Duodenal mucosa (tissue), 2 donors: ENCODE measurements at regions not wholly inside any gene's neighbourhood (a gene's known extent, or its start where the extent isn't known, plus 50 kb on each side); places are given as distances from the start of the nearest gene placed in this dataset.

Experiments used
- H3K27ac ChIP-seq: one replicate; pipeline ENCODE4 v1.7.0; 2013; ENCODE audit warnings: low read depth, low read length
- H3K27me3 ChIP-seq, 2 donors: one replicate each; pipeline ENCODE4 v1.7.0; 2013; ENCODE audit warnings: low read length in 2 of 2, control low read depth in 1 of 2; ENCODE audit not compliant: insufficient read depth in 2 of 2, control insufficient read depth in 1 of 2
- H3K36me3 ChIP-seq, 2 donors: one replicate each; pipeline ENCODE4 v1.7.0; 2013; ENCODE audit warnings: low read length in 2 of 2, control low read depth in 1 of 2; ENCODE audit not compliant: insufficient read depth in 2 of 2, control insufficient read depth in 1 of 2
- H3K4me1 ChIP-seq, 2 donors: one replicate each; pipeline ENCODE4 v1.7.0; 2013; ENCODE audit warnings: low read length in 2 of 2, control low read depth in 1 of 2; ENCODE audit not compliant: insufficient read depth in 2 of 2, control insufficient read depth in 1 of 2
- H3K4me3 ChIP-seq, 2 donors: one replicate each; pipeline ENCODE4 v1.7.0; 2013; ENCODE audit warnings: low read length in 2 of 2, low read depth in 1 of 2
- H3K9ac ChIP-seq, 2 donors: one replicate each; pipeline ENCODE4 v1.7.0; 2013; ENCODE audit warnings: low read length in 2 of 2, low read depth in 1 of 2
- H3K9me3 ChIP-seq, 2 donors: one replicate each; pipeline ENCODE4 v1.7.0; 2013; ENCODE audit warnings: low read length in 2 of 2, control low read depth in 1 of 2; ENCODE audit not compliant: control insufficient read depth in 1 of 2

DNA sequence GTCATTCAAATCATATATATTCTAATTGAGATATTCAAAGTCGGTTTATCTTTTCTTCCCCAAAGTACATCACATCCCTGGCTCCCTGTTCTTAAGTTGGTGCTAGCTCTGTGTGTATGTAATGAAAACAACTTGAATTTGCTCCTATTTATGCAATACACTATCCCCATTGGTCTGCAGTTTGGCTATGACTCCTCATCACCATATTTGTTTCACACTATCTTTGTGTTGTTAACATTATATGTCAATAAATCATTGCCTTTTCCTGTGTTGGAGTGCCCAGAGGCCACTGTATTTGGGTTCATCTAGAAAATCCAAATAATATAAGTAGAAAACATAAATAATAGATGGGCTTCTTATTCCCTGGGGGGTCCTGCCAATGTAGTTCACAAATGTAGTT is 306.6 kb upstream of the TENM4 start:
- Histone ChIP-seq H3K9ac (no peak overlapping the region), H3K4me1 (no peaks in the 10 kb centered on the region), H3K27me3 (no peaks in the 10 kb centered on the region), H3K27ac (no peak overlapping the region), H3K9me3 (no peaks in the 10 kb centered on the region), H3K36me3 (no peaks in the 10 kb centered on the region), H3K4me3 (no peak overlapping the region)

GRCh38 chr11:79744941-79745340 is 304.1 kb upstream of the TENM4 start:
- Histone ChIP-seq H3K27me3 (no peaks in the 10 kb centered on the region), H3K36me3 (no peaks in the 10 kb centered on the region), H3K4me3 (no peak overlapping the region), H3K9me3 (no peaks in the 10 kb centered on the region), H3K4me1 (no peaks in the 10 kb centered on the region), H3K9ac (no peak overlapping the region), H3K27ac (no peak overlapping the region)

DNA sequence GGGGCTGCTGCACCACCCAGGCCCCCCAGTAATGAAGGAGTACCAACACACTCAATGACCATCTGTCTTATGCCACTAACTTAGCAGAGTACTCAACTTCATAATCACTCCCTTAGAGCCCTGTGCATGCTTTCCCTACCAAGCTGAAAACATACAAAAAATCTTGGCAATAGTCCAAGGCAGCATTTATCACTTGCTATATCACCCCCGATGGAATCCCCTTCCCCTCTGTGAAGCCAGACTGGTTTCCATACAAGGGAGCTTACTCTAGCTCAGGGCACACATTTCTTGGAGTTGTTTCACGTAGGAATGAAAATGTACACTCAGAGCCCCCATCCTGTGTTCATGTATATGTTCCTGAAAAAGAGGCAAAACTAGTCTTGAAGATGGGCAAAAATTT is 301.3 kb upstream of the TENM4 start:
- no peaks in the 10 kb centered on the region for H3K36me3 ChIP-seq
- no peak overlapping the region for H3K27ac ChIP-seq

DNA sequence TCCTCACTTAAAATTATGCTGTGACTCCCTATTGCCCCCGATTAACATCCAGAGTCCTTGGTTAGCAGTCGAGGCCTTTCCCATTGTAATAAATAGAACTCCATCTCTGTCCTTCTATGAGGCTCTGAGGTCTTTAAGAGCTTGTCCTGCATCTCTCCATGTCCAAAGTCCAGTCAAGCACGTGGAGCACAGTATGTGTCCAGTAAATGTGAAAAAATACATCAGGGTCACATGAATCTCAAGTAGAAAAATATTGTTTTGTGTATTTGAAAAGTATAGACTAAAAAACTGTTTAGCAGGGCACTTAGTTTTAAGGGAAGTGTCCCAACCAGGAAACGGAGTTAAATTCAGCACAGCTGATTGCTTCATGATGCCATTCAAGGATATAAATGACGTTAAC is 298.8 kb upstream of the TENM4 start:
- H3K9me3 ChIP-seq = no peaks in the 10 kb centered on the region
- no peaks in the 10 kb centered on the region for H3K4me1 ChIP-seq
- H3K9ac ChIP-seq = no peak overlapping the region
- no peak overlapping the region for H3K27ac ChIP-seq
- no peaks in the 10 kb centered on the region for H3K36me3 ChIP-seq
- H3K27me3 ChIP-seq = no peaks in the 10 kb centered on the region
- no peak overlapping the region for H3K4me3 ChIP-seq

More for the DNA sequence above, 301.3 kb upstream of the TENM4 start:
- Histone ChIP-seq H3K9me3 (no peaks in the 10 kb centered on the region), H3K9ac (no peak overlapping the region), H3K4me3 (no peak overlapping the region), H3K27me3 (no peaks in the 10 kb centered on the region), H3K4me1 (no peaks in the 10 kb centered on the region)

DNA sequence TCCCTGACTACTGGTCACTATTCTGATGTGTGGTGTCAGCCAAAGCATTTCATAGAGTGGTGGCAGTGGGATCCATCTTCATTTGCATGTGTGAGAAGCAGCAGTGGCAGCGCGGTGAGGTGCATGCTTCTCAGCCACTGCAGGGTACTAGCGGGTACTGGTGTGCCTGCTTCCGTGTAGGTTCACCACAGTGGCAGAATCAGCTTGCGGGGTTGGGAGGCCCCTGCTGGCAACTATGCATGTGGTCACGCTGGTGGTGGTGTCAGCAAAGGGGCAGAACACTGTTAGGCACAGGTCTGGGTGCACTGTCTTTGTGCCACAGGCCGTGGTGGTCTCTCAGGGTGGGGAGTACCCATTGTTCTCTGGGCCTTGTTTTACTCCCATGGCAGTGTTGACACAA is 286.4 kb upstream of the TENM4 start:
- H3K36me3 ChIP-seq = no peaks in the 10 kb centered on the region
- H3K27ac ChIP-seq = no peak overlapping the region
- no peaks in the 10 kb centered on the region for H3K4me1 ChIP-seq
- H3K9me3 ChIP-seq = no peaks in the 10 kb centered on the region
- no peak overlapping the region for H3K4me3 ChIP-seq
- no peaks in the 10 kb centered on the region for H3K27me3 ChIP-seq
- H3K9ac ChIP-seq = no peak overlapping the region

- Histone ChIP-seq H3K4me1 (no peaks in the 10 kb centered on the region), H3K9ac (no peak overlapping the region), H3K4me3 (no peak overlapping the region), H3K9me3 (no peaks in the 10 kb centered on the region), H3K27me3 (no peaks in the 10 kb centered on the region), H3K27ac (no peak overlapping the region), H3K36me3 (no peaks in the 10 kb centered on the region)
Observed at GRCh38 chr11:79720115-79720514, 279.3 kb upstream of the TENM4 start.

DNA sequence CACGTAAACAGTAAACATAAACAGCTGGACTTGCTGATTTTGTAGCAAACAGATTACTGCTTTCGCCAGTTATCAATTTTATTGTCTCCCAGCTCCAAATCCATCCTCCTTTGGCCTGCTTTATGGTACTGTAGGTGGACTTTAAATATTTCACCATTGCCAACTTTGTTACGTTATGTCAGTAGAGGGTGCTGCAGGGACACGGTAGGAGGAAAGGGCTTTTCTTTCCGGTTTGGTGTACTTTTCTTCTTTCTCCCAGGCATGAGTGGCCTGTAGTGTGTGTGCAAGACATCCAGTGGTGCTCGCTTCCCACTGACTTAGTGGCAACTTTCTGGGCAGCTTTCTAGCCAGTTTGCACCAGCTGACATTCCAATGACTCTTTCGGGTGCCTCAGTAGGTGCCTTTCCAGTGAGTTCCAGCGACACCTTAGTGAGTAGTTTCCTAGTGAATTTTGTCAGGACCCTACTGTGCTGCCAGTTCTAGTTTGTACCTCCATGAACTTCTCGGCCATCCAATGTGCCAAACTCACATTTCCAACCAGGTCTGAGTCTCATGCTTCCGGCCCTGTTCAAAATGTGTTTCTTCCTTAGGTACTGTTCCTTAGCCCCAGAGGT is 267.6 kb upstream of the TENM4 start:
- Histone ChIP-seq H3K9ac (no peak overlapping the region), H3K36me3 (no peaks in the 10 kb centered on the region), H3K27me3 (no peaks in the 10 kb centered on the region), H3K4me3 (no peak overlapping the region), H3K27ac (no peak overlapping the region), H3K4me1 (no peaks in the 10 kb centered on the region), H3K9me3 (peaks cover 0 to 2% of the 10 kb centered on the region in 2 donors)

- Histone ChIP-seq H3K9ac (no peak overlapping the region), H3K36me3 (no peaks in the 10 kb centered on the region), H3K4me3 (no peak overlapping the region), H3K4me1 (no peaks in the 10 kb centered on the region), H3K27ac (no peak overlapping the region), H3K9me3 (peaks cover 0 to 9% of the 10 kb centered on the region in 2 donors), H3K27me3 (no peaks in the 10 kb centered on the region)
Observed at GRCh38 chr11:79705648-79706047, 264.8 kb upstream of the TENM4 start.

DNA sequence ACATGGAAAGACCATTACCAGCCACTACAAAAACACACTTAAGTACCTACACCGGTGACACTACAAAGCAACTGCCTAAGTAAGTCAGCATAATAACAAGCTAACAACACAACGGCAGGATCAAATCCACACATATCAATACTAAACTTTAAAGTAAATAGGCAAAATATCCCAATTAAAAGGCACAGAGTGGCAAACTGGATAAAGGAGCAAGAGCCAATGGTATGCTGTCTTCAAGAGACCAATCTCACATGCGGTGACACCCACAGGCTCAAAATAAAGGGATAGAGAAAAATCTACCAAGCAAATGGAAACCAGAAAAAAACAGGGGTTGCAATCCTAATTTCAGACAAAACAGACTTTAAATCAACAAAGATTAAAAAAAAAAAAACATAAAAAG is 261.5 kb upstream of the TENM4 start:
- no peak overlapping the region for H3K4me3 ChIP-seq
- peaks cover 3 to 9% of the 10 kb centered on the region in 2 donors for H3K9me3 ChIP-seq
- no peak overlapping the region for H3K9ac ChIP-seq
- no peaks in the 10 kb centered on the region for H3K4me1 ChIP-seq
- H3K27ac ChIP-seq = no peak overlapping the region
- no peaks in the 10 kb centered on the region for H3K27me3 ChIP-seq
- H3K36me3 ChIP-seq = no peaks in the 10 kb centered on the region

GRCh38 chr11:79699246-79699645 is 258.4 kb upstream of the TENM4 start:
- no peak overlapping the region for H3K9ac ChIP-seq
- no peak overlapping the region for H3K27ac ChIP-seq
- H3K36me3 ChIP-seq = no peaks in the 10 kb centered on the region
- peaks cover 3 to 9% of the 10 kb centered on the region in 2 donors for H3K9me3 ChIP-seq
- no peaks in the 10 kb centered on the region for H3K27me3 ChIP-seq
- H3K4me3 ChIP-seq = no peak overlapping the region
- H3K4me1 ChIP-seq = no peaks in the 10 kb centered on the region

- Histone ChIP-seq H3K27ac (no peak overlapping the region), H3K36me3 (no peaks in the 10 kb centered on the region)
Observed at GRCh38 chr11:79697905-79698304, 257.1 kb upstream of the TENM4 start.

More at GRCh38 chr11:79697905-79698304, 257.1 kb upstream of the TENM4 start:
- H3K4me3 ChIP-seq = no peak overlapping the region
- peaks cover 3 to 8% of the 10 kb centered on the region in 2 donors for H3K9me3 ChIP-seq
- H3K27me3 ChIP-seq = no peaks in the 10 kb centered on the region
- no peak overlapping the region for H3K9ac ChIP-seq
- no peaks in the 10 kb centered on the region for H3K4me1 ChIP-seq
